ENCODE measurements at regions not wholly inside any gene's neighbourhood (a gene's known extent, or its start where the extent isn't known, plus 50 kb on each side); places are given as distances from the start of the nearest gene placed in this dataset.

DNA sequence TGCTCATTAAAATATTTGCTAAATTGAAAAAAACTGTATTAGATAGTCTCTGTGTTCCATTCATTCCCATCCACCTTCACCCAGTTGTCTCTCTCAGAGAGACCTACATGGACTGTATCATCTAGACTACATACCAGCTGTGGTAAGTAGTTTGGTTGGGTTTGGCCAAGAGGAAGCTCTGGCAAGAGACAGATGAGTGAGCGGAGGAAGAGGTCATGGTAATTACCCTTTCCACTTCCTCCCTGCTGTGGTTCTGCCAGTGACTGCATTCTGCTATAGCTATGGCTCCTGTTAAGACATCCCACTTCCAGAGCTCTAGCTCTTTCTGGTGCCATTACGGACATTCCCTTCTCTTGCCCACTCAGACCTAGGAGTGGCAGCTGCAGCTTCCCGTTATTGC, 239.0 kb upstream of the MID1 start:
- Histone ChIP-seq H3K4me3 (ENCODE audit: extremely low read depth in 1 of 4, insufficient read depth in 2 of 4, low read depth in 3 of 4, low read length in 4 of 4) (no peak overlapping the region), H2BK120ac (replicated peaks; ENCODE audit: low read depth, low read length) (no peak overlapping the region), H2BK15ac (ENCODE audit: low read length) (no peak overlapping the region), H3K56ac (replicated peaks; ENCODE audit: insufficient read length, low read depth, low read length) (no peak overlapping the region), H3K18ac (ENCODE audit: extremely low read depth, low read length) (no peak overlapping the region), H3K27me3 (replicated peaks in 1 of 4; ENCODE audit: control insufficient read depth in 3 of 4, extremely low read depth in 1 of 4, insufficient read depth in 3 of 4, low read length in 3 of 4) (no peaks in the 10 kb centered on the region), H4K8ac (ENCODE audit: extremely low read depth, insufficient read depth, low read length) (no peak overlapping the region), H4K20me1 (replicated peaks in 1 of 2; ENCODE audit: control insufficient read depth in 1 of 2, insufficient read depth in 2 of 2, low read length in 2 of 2) (no peaks in the 10 kb centered on the region), H2BK12ac (ENCODE audit: low read depth, low read length) (no peak overlapping the region), H3K27ac (ENCODE audit: low read depth, low read length) (no peak overlapping the region), H3K9ac (replicated peaks in 1 of 4; ENCODE audit: extremely low read depth in 1 of 4, low read depth in 3 of 4, low read length in 3 of 4) (no peak overlapping the region), H2AFZ (ENCODE audit: low read length) (no peak overlapping the region), H3K14ac (ENCODE audit: insufficient read length) (no peak overlapping the region), H3K4ac (replicated peaks; ENCODE audit: insufficient read length, low read depth, low read length) (no peak overlapping the region), H3K23me2 (ENCODE audit: low read depth, low read length) (no peaks in the 10 kb centered on the region), H3K4me2 (ENCODE audit: insufficient read depth in 1 of 2, low read depth in 2 of 2, low read length in 2 of 2) (no peak overlapping the region), H3K79me2 (ENCODE audit: control insufficient read depth in 1 of 2, insufficient read depth in 2 of 2, low read length in 2 of 2) (no peaks in the 10 kb centered on the region), H2BK5ac (ENCODE audit: low read depth, low read length) (no peak overlapping the region), H4K5ac (ENCODE audit: insufficient read length, low read depth, low read length) (no peak overlapping the region), H3K23ac (ENCODE audit: insufficient read length) (no peak overlapping the region), H3K79me1 (ENCODE audit: low read depth, low read length) (no peaks in the 10 kb centered on the region), H2AK5ac (ENCODE audit: low read depth, low read length) (no peak overlapping the region), H3K4me1 (replicated peaks in 1 of 4; ENCODE audit: control insufficient read depth in 3 of 4, insufficient read depth in 4 of 4, low read length in 3 of 4) (no peaks in the 10 kb centered on the region), H2BK20ac (ENCODE audit: low read length) (no peak overlapping the region), H3K36me3 (ENCODE audit: control insufficient read depth in 2 of 4, insufficient read depth in 4 of 4, low read length in 3 of 4) (no peaks in the 10 kb centered on the region), H4K91ac (replicated peaks; ENCODE audit: insufficient read length, low read length) (no peak overlapping the region), H3K9me3 (ENCODE audit: insufficient read depth in 2 of 2, low read depth in 1 of 2, low read length in 1 of 2) (no peaks in the 10 kb centered on the region)
- ChIA-PET CTCF (ENCODE audit: partially characterized antibody) (no interaction called here), POLR2A (ENCODE audit: partially characterized antibody) (no interaction called here)
- TF ChIP-seq SIN3A (conservative IDR thresholded peaks at IDR 0.05 in 1 of 2, IDR thresholded peaks at IDR 0.05 in 1 of 2; ENCODE audit: low read depth in 1 of 2, low read length in 2 of 2) (no peak), SIRT6 (IDR thresholded peaks at IDR 0.05; ENCODE audit: low read length) (no peak), ZNF274 (IDR thresholded peaks at IDR 0.05; ENCODE audit: borderline replicate concordance, extremely low read depth, low read length) (no peak), SRF (IDR thresholded peaks at IDR 0.05; ENCODE audit: low read depth, low read length) (no peak), KDM5A (IDR thresholded peaks at IDR 0.05; ENCODE audit: low read length) (no peak), EP300 (IDR thresholded peaks at IDR 0.05; ENCODE audit: borderline replicate concordance in 1 of 2, low read depth in 2 of 2, low read length in 2 of 2) (no peak)
- DNase-seq (ENCODE audit: low read depth in 1 of 2, low spot score in 2 of 2) (no peak), FAIRE-seq (no peak)
- WGBS, 2 experiments (ENCODE audit: extremely low coverage in 1 of 2, insufficient coverage in 1 of 2, insufficient read length in 1 of 2, insufficient replicate concordance in 2 of 2, low coverage in 1 of 2, low lambda C conversion rate in 2 of 2, missing lambda C conversion rate in 1 of 2) = 93% methylated on average over 3 of the region's 3 CpGs; no CpG with 5 or more reads in 1 of the 2 experiments
